H1 (cell line): ENCODE measurements at regions not wholly inside any gene's neighbourhood (a gene's known extent, or its start where the extent isn't known, plus 50 kb on each side); places are given as distances from the start of the nearest gene placed in this dataset.

Experiments used
- CTCF ChIA-PET: fragments of 300-600 bp; sonication (Branson Sonifier 250); formaldehyde crosslinking; loops from one replicate; lab custom pipeline; 2021; ENCODE audit not compliant: partially characterized antibody; lab: Charles Lee
- POLR2A ChIA-PET: fragments of 300-600 bp; sonication (Branson Sonifier 250); formaldehyde crosslinking; loops from one replicate; lab custom pipeline; 2021; ENCODE audit warnings: inconsistent platforms; ENCODE audit not compliant: partially characterized antibody; lab: Charles Lee
- DNase-seq, 2 experiments: peaks; one replicate each; pipeline versions ENCODE4 v3.0.0 to v3.0.0-alpha.2; 2010 to 2022; ENCODE audit warnings: low spot score in 2 of 2, low read depth in 1 of 2, mixed read lengths in 1 of 2
- FAIRE-seq: peaks from 2 replicates; lab custom pipeline; 2011; peaks lifted over from hg19 to GRCh38; lab: Jason Lieb, UNC
- H2AFZ ChIP-seq: 2 replicates; pipeline ENCODE4 v1.8.1; 2012; ENCODE audit warnings: low read length, inconsistent platforms
- H2AK5ac ChIP-seq: 2 replicates; pipeline ENCODE4 v1.6.1; 2013; ENCODE audit warnings: low read depth, low read length
- H2BK120ac ChIP-seq: replicated peaks from 2 replicates; pipeline ENCODE3; 2013; ENCODE audit warnings: low read depth, low read length, inconsistent platforms
- H2BK12ac ChIP-seq: 2 replicates; pipeline ENCODE4 v1.6.1; 2013; ENCODE audit warnings: low read depth, low read length
- H2BK15ac ChIP-seq: 2 replicates; pipeline ENCODE4 v1.6.1; 2013; ENCODE audit warnings: low read length
- H2BK20ac ChIP-seq: 2 replicates; pipeline ENCODE4 v1.6.1; 2013; ENCODE audit warnings: low read length
- H2BK5ac ChIP-seq: 2 replicates; pipeline ENCODE4 v1.6.1; 2013; ENCODE audit warnings: low read depth, low read length
- H3K14ac ChIP-seq: 2 replicates; pipeline ENCODE4 v1.6.1; 2013; ENCODE audit warnings: inconsistent platforms; ENCODE audit not compliant: insufficient read length
- H3K18ac ChIP-seq: 2 replicates; pipeline ENCODE4 v1.6.1; 2013; ENCODE audit warnings: low read length; ENCODE audit errors: extremely low read depth
- H3K23ac ChIP-seq: 2 replicates; pipeline ENCODE4 v1.6.1; 2013; ENCODE audit warnings: inconsistent platforms; ENCODE audit not compliant: insufficient read length
- H3K23me2 ChIP-seq: 2 replicates; pipeline ENCODE4 v1.6.1; 2013; ENCODE audit warnings: low read depth, low read length
- H3K27ac ChIP-seq: 2 replicates; pipeline ENCODE4 v1.6.1; 2011; ENCODE audit warnings: low read depth, low read length, inconsistent platforms
- H3K27me3 ChIP-seq, 4 experiments: replicated peaks in 1 of 4; 1 replicate in 1 of 4; 2 replicates in 3 of 4; pipeline versions ENCODE4 v1.6.1 to v1.8.1; 2011 to 2013; ENCODE audit warnings: low read length in 3 of 4, mild to moderate bottlenecking in 3 of 4, inconsistent platforms in 2 of 4, mixed read lengths in 2 of 4, moderate library complexity in 1 of 4; ENCODE audit not compliant: control insufficient read depth in 3 of 4, insufficient read depth in 3 of 4; ENCODE audit errors: extremely low read depth in 1 of 4
- H3K36me3 ChIP-seq, 4 experiments: 2 replicates each; pipeline versions ENCODE4 v1.6.1 to v1.8.1; 2011 to 2013; ENCODE audit warnings: mild to moderate bottlenecking in 4 of 4, low read length in 3 of 4, moderate library complexity in 2 of 4, control low read depth in 1 of 4, inconsistent platforms in 1 of 4; ENCODE audit not compliant: insufficient read depth in 4 of 4, control insufficient read depth in 2 of 4
- H3K4ac ChIP-seq: replicated peaks from 2 replicates; pipeline ENCODE3; 2013; ENCODE audit warnings: low read length, low read depth, mixed read lengths, inconsistent platforms; ENCODE audit not compliant: insufficient read length
- H3K4me1 ChIP-seq, 4 experiments: replicated peaks in 1 of 4; 1 replicate in 1 of 4; 2 replicates in 3 of 4; pipeline versions ENCODE4 v1.6.1 to v1.8.1; 2011 to 2013; ENCODE audit warnings: low read length in 3 of 4, inconsistent platforms in 2 of 4, mixed read lengths in 1 of 4; ENCODE audit not compliant: insufficient read depth in 4 of 4, control insufficient read depth in 3 of 4
- H3K4me2 ChIP-seq, 2 experiments: 2 replicates each; pipeline versions ENCODE4 v1.6.1 to v1.8.1; 2011 to 2013; ENCODE audit warnings: low read depth in 2 of 2, low read length in 2 of 2, control low read depth in 1 of 2, inconsistent platforms in 1 of 2, mild to moderate bottlenecking in 1 of 2; ENCODE audit not compliant: insufficient read depth in 1 of 2
- H3K4me3 ChIP-seq, 4 experiments: fragments of 200-600, 300-600 bp in 1 of 4; sonication (generic), shearing (Covaris generic), sonication (Bioruptor Twin) in 1 of 4; 2 replicates each; pipeline versions ENCODE4 v1.5.1 to v1.8.1; 2011 to 2016; ENCODE audit warnings: low read length in 4 of 4, low read depth in 3 of 4, control low read depth in 2 of 4, inconsistent platforms in 2 of 4, mild to moderate bottlenecking in 2 of 4, mixed read lengths in 1 of 4, moderate library complexity in 1 of 4; ENCODE audit not compliant: insufficient read depth in 2 of 4; ENCODE audit errors: extremely low read depth in 1 of 4
- H3K56ac ChIP-seq: replicated peaks from 2 replicates; pipeline ENCODE3; 2013; ENCODE audit warnings: low read depth, mild to moderate bottlenecking, mixed read lengths, low read length, inconsistent platforms; ENCODE audit not compliant: insufficient read length
- H3K79me1 ChIP-seq: 2 replicates; pipeline ENCODE4 v1.6.1; 2013; ENCODE audit warnings: low read depth, low read length, control low read depth
- H3K79me2 ChIP-seq, 2 experiments: 2 replicates each; pipeline versions ENCODE4 v1.6.1 to v1.8.1; 2012 to 2013; ENCODE audit warnings: low read length in 2 of 2, mild to moderate bottlenecking in 2 of 2, inconsistent platforms in 1 of 2; ENCODE audit not compliant: insufficient read depth in 2 of 2, control insufficient read depth in 1 of 2
- H3K9ac ChIP-seq, 4 experiments: replicated peaks in 1 of 4; 1 replicate in 1 of 4; 2 replicates in 3 of 4; pipeline versions ENCODE4 v1.6.1 to v1.8.1; 2011 to 2013; ENCODE audit warnings: low read depth in 3 of 4, low read length in 3 of 4, control low read depth in 2 of 4, mild to moderate bottlenecking in 2 of 4, moderate library complexity in 2 of 4, inconsistent platforms in 1 of 4; ENCODE audit errors: extremely low read depth in 1 of 4
- H3K9me3 ChIP-seq, 2 experiments: 2 replicates each; pipeline versions ENCODE4 v1.6.1 to v1.8.1; 2012 to 2013; ENCODE audit warnings: mild to moderate bottlenecking in 2 of 2, moderate library complexity in 2 of 2, control low read depth in 1 of 2, inconsistent platforms in 1 of 2, low read depth in 1 of 2, low read length in 1 of 2, mixed read lengths in 1 of 2; ENCODE audit not compliant: insufficient read depth in 2 of 2
- H4K20me1 ChIP-seq, 2 experiments: replicated peaks in 1 of 2; 2 replicates each; pipeline versions ENCODE3 to v1.8.1; 2011 to 2013; ENCODE audit warnings: inconsistent platforms in 2 of 2, low read length in 2 of 2, mild to moderate bottlenecking in 1 of 2; ENCODE audit not compliant: insufficient read depth in 2 of 2, control insufficient read depth in 1 of 2
- H4K5ac ChIP-seq: 2 replicates; pipeline ENCODE4 v1.6.1; 2013; ENCODE audit warnings: low read length, low read depth, mixed read lengths, inconsistent platforms; ENCODE audit not compliant: insufficient read length
- H4K8ac ChIP-seq: 2 replicates; pipeline ENCODE4 v1.8.0; 2013; ENCODE audit warnings: mild to moderate bottlenecking, moderate library complexity, low read length, inconsistent platforms; ENCODE audit not compliant: insufficient read depth; ENCODE audit errors: extremely low read depth
- H4K91ac ChIP-seq: replicated peaks from 2 replicates; pipeline ENCODE3; 2013; ENCODE audit warnings: low read length, mixed read lengths, inconsistent platforms; ENCODE audit not compliant: insufficient read length
- CEBPB ChIP-seq: IDR thresholded peaks from 2 replicates; pipeline ENCODE4 v1.6.1; 2012; ENCODE audit warnings: low read depth, low read length
- CHD2 ChIP-seq: IDR thresholded peaks from 2 replicates; pipeline ENCODE4 v1.6.1; 2012; ENCODE audit warnings: low read length, improper control_type of control experiment
- SUZ12 ChIP-seq: fragments of 200-600 bp; sonication (generic); IDR thresholded peaks from 2 replicates; pipeline ENCODE4 v1.6.1; 2012; ENCODE audit warnings: mild to moderate bottlenecking, inconsistent platforms, low read length, moderate library complexity, mixed read lengths
- WGBS, 2 experiments: shearing (Covaris generic) in 1 of 2; methylation state at CpG; one replicate each; pipeline versions ENCODE4 v1.1.6 to v1.1.7; 2013 to 2015; ENCODE audit warnings: low lambda C conversion rate in 2 of 2, mixed read lengths in 2 of 2, inconsistent platforms in 1 of 2, low coverage in 1 of 2, missing lambda C conversion rate in 1 of 2; ENCODE audit not compliant: insufficient replicate concordance in 2 of 2, insufficient coverage in 1 of 2, insufficient read length in 1 of 2; ENCODE audit errors: extremely low coverage in 1 of 2, missing lambda C conversion rate in 1 of 2; 5-methylcytosine and 5-hydroxymethylcytosine counted together

DNA sequence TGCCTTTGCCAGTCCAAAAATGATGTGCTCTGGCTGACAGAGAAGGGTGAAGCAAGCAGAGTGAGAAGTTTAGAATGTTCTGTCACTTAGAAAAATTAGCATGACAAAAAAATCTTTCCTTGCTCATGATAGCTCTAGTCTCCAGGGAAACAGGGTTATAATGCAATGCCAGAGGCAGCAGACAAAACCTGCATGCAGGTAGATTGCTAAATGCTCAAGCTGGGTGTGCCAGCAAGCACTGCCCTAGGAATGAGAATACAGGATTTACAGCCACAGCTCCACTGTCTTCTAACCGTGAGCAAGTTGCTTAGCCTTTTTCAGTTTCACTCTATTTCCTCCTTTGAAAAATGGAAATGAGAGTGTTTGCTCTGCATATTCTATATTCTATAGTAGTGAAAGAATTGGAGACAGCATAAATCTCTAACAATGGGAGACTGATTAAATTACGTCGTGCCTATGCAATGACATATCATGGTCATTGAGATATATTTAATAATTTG lies 516.6 kb upstream of the C16orf82 start:
- Histone ChIP-seq H3K23ac (no peak overlapping the region), H3K9ac (no peak overlapping the region), H2BK20ac (no peak overlapping the region), H2BK12ac (no peak overlapping the region), H2BK15ac (no peak overlapping the region), H4K5ac (no peak overlapping the region), H3K9me3 (no peaks in the 10 kb centered on the region), H3K79me2 (no peaks in the 10 kb centered on the region), H2AK5ac (no peak overlapping the region), H3K56ac (no peak overlapping the region), H3K79me1 (no peaks in the 10 kb centered on the region), H3K4me2 (0 out of 4 replicates have a peak overlapping the region, but pooled peaks of 1 of the 2 experiments have one; percentile 16), H3K23me2 (no peaks in the 10 kb centered on the region), H3K4me1 (peaks cover 0 to 5% (median 2%) of the 10 kb centered on the region in 4 experiments; a peak in 3 of 7 replicates), H3K18ac (no peak overlapping the region), H2BK120ac (no peak overlapping the region), H3K27ac (0 out of 2 replicates have a peak overlapping the region, but pooled peaks have one; percentile 19), H2BK5ac (no peak overlapping the region), H3K14ac (no peak overlapping the region), H4K20me1 (no peaks in the 10 kb centered on the region), H4K91ac (no peak overlapping the region), H3K27me3 (no peaks in the 10 kb centered on the region)
- DNase-seq: no peak
- no peak for FAIRE-seq
- POLR2A ChIA-PET: interaction anchor here (0.6 kb wide), 1 partner anchor 599 kb away, joined by 3 read pairs; no protein-coding TSS in a partner anchor
- CTCF ChIA-PET: interaction anchor here (0.8 to 1.3 kb wide), 3 partner anchors 18 to 712 kb away, joined by 3 read pairs; no protein-coding TSS in a partner anchor
- 59% methylated on average over 3 of the region's 3 CpGs; no CpG with 5 or more reads in 1 of the 2 experiments for WGBS, 2 experiments
- TF ChIP-seq CEBPB (0 out of 2 replicates have a peak, but pooled peaks have one; percentile 32), CHD2 (no peak), SUZ12 (no peak)
- TF ChIP-seq, all 59 proteins: peak for 1
- Histone ChIP-seq H3K4me3 (no peak overlapping the region), H2AFZ (no peak overlapping the region), H3K4ac (no peak overlapping the region), H3K36me3 (no peaks in the 10 kb centered on the region), H4K8ac (no peak overlapping the region)
